Ectodermal cell (in vitro differentiated cells): ENCODE measurements at regions not wholly inside any gene's neighbourhood (a gene's known extent, or its start where the extent isn't known, plus 50 kb on each side); places are given as distances from the start of the nearest gene placed in this dataset.

Experiments used
- H3K27ac ChIP-seq: 2 replicates; pipeline ENCODE4 v1.7.0; 2013; ENCODE audit warnings: mild to moderate bottlenecking, low read depth, low read length; ENCODE audit not compliant: insufficient read depth, poor library complexity, severe bottlenecking
- H3K27me3 ChIP-seq: 2 replicates; pipeline ENCODE4 v1.7.0; 2013; ENCODE audit warnings: mild to moderate bottlenecking, low read length; ENCODE audit not compliant: insufficient read depth, control insufficient read depth, poor library complexity, severe bottlenecking
- H3K36me3 ChIP-seq: one replicate; pipeline ENCODE4 v1.7.0; 2013; ENCODE audit warnings: low read length; ENCODE audit not compliant: control insufficient read depth, insufficient read depth
- H3K4me1 ChIP-seq: one replicate; pipeline ENCODE4 v1.7.0; 2013; ENCODE audit warnings: low read length; ENCODE audit not compliant: control insufficient read depth, insufficient read depth
- H3K4me3 ChIP-seq: 2 replicates; pipeline ENCODE4 v1.7.0; 2013; ENCODE audit warnings: low read depth, low read length, control low read depth; ENCODE audit not compliant: insufficient read depth
- H3K9me3 ChIP-seq: 2 replicates; pipeline ENCODE4 v1.7.0; 2013; ENCODE audit warnings: mild to moderate bottlenecking, low read length, moderate library complexity; ENCODE audit not compliant: control insufficient read depth
- WGBS, 2 experiments: methylation state at CpG; one replicate each; pipeline ENCODE4 v1.1.7; 2013; ENCODE audit warnings: missing lambda C conversion rate in 2 of 2; 5-methylcytosine and 5-hydroxymethylcytosine counted together

GRCh38 chr1:60731321-60731720 lies 351.0 kb upstream of the NFIA start:
- no peaks in the 10 kb centered on the region for H3K36me3 ChIP-seq
- no peaks in the 10 kb centered on the region for H3K9me3 ChIP-seq
- no peaks in the 10 kb centered on the region for H3K27me3 ChIP-seq
- 95 to 100% methylated on average over 1 of the region's 1 CpG for WGBS, 2 experiments
- H3K4me1 ChIP-seq, result no peaks in the 10 kb centered on the region
- no peak overlapping the region for H3K27ac ChIP-seq
- H3K4me3 ChIP-seq, result no peak overlapping the region

DNA sequence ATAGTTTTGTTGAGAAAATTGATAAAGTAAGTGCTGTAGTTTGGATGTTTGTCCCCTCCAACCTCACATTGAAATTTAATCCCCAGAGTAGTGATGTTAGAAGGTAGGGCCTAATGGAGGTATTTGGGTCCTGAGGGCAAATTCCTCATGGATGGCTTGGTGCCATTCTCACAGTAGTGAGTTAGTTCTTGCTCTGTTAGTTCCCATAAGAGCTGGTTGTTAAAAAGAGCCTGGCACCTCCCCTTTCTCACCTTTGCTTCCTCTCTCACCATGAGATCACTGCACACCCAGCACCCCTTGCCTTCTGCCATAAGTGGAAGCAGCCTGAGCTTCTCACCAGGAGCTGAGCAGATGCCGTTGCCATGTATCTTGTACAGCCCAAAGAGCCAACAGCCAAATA lies 354.8 kb upstream of the NFIA start:
- 92 to 97% methylated on average over 1 of the region's 1 CpG for WGBS, 2 experiments
- Histone ChIP-seq H3K4me1 (no peaks in the 10 kb centered on the region), H3K9me3 (no peaks in the 10 kb centered on the region), H3K27ac (no peak overlapping the region), H3K4me3 (no peak overlapping the region), H3K36me3 (no peaks in the 10 kb centered on the region), H3K27me3 (no peaks in the 10 kb centered on the region)

- H3K4me1 ChIP-seq, result no peaks in the 10 kb centered on the region
- no peaks in the 10 kb centered on the region for H3K36me3 ChIP-seq
- H3K27ac ChIP-seq, result no peak overlapping the region
- 85% methylated on average over 3 of the region's 3 CpGs; no CpG with 5 or more reads in 1 of the 2 experiments for WGBS, 2 experiments
- H3K9me3 ChIP-seq, result no peaks in the 10 kb centered on the region
- H3K27me3 ChIP-seq, result no peaks in the 10 kb centered on the region
- H3K4me3 ChIP-seq, result no peak overlapping the region
Measured at GRCh38 chr1:60716472-60716871, 365.9 kb upstream of the NFIA start.

DNA sequence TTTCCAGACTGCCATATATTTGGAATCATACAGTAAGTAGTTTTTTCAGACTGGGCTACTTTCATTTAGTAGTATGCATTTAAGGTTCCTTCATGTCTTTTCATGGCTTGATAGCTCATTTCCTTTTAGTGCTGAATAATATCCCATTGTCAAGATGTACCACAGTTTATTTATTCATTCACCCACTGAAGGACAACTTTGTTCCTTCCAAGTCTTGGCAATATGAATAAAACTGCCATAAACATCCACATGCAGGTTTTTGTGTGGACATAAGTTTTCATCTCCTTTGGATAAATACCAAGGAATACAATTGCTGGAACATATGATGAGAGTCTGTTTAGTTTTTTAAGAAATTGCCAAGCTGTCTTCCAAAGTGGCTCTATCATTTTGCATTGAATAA lies 366.4 kb upstream of the NFIA start:
- no peaks in the 10 kb centered on the region for H3K36me3 ChIP-seq
- no peaks in the 10 kb centered on the region for H3K4me1 ChIP-seq
- no peak overlapping the region for H3K4me3 ChIP-seq
- no peak overlapping the region for H3K27ac ChIP-seq
- no peaks in the 10 kb centered on the region for H3K9me3 ChIP-seq
- H3K27me3 ChIP-seq, result no peaks in the 10 kb centered on the region

DNA sequence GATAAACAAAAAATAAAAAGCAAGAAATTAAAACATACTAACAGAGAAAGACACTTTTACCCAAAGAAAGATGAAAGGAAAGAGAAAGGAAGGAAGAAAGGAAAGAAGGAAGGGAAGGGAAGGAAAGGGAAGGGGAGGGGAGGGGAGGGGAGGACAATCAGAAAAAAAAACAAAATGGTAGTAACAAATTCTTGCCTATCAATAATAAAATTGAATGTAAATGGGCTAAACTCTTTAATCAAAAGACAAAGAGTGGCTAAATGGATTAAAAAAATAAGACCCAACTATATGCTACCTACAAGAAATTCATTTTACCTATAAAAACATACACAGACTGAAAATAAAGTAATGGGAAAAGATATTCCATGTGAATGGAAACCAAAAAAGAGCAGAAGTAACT lies 372.9 kb upstream of the NFIA start:
- Histone ChIP-seq H3K9me3 (no peaks in the 10 kb centered on the region), H3K27ac (no peak overlapping the region), H3K4me3 (no peak overlapping the region), H3K4me1 (no peaks in the 10 kb centered on the region), H3K36me3 (no peaks in the 10 kb centered on the region), H3K27me3 (no peaks in the 10 kb centered on the region)

DNA sequence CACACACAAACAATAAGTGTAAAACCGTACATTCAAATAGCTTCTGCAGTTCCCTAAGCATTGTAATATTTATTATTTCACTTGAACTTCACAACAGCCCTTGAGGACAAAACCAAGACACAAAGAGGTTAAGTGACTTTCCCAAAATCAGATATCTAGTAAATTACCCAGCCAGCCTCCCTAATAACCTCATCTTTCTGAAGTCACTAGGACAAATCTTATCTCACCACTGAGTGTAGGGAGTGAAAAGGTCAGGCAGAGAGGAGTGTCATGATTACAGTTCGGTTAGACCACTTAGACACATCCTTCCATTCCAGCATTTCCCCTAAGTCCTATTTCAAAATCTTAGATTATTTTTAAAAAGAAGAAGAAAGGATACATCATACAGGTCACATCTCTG lies 377.3 kb upstream of the NFIA start:
- Histone ChIP-seq H3K27ac (no peak overlapping the region), H3K4me1 (no peaks in the 10 kb centered on the region), H3K27me3 (no peaks in the 10 kb centered on the region), H3K4me3 (no peak overlapping the region), H3K9me3 (no peaks in the 10 kb centered on the region), H3K36me3 (no peaks in the 10 kb centered on the region)
- 48 to 64% methylated on average over 1 of the region's 2 CpGs for WGBS, 2 experiments

GRCh38 chr1:60703155-60703554 lies 379.2 kb upstream of the NFIA start:
- H3K9me3 ChIP-seq, result no peaks in the 10 kb centered on the region
- no peaks in the 10 kb centered on the region for H3K4me1 ChIP-seq
- H3K27ac ChIP-seq, result no peak overlapping the region
- H3K4me3 ChIP-seq, result no peak overlapping the region
- H3K36me3 ChIP-seq, result no peaks in the 10 kb centered on the region
- no peaks in the 10 kb centered on the region for H3K27me3 ChIP-seq

GRCh38 chr1:60699325-60699724 lies 383.0 kb upstream of the NFIA start:
- Histone ChIP-seq H3K9me3 (no peaks in the 10 kb centered on the region), H3K27me3 (no peaks in the 10 kb centered on the region), H3K4me1 (no peaks in the 10 kb centered on the region), H3K36me3 (no peaks in the 10 kb centered on the region), H3K4me3 (no peak overlapping the region), H3K27ac (no peak overlapping the region)
- WGBS, 2 experiments, result 91 to 92% methylated on average over 3 of the region's 3 CpGs

- no peak overlapping the region for H3K27ac ChIP-seq
Measured at GRCh38 chr1:60697204-60697994, 385.0 kb upstream of the NFIA start.

DNA sequence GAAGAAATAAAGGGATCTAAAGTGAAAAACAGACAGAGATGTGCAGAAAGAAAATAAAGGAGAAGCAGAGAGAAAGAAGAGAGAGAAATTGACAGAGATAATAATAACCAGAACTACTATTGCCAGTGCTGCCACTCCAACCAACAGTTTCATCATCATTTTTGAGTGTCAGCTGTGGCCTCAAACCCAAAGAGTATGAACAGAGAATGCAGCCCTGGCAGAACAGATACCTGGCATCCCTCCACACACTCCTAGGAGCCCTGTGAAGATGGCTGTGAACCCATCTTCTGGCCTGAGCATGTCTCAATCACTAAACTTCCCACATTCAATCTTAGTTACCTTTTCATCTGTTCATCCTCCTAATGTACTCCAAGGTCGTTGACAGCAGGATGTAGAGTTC lies 385.8 kb upstream of the NFIA start:
- H3K9me3 ChIP-seq, result no peaks in the 10 kb centered on the region
- 96 to 100% methylated on average over 1 of the region's 1 CpG for WGBS, 2 experiments
- H3K4me1 ChIP-seq, result no peaks in the 10 kb centered on the region
- no peaks in the 10 kb centered on the region for H3K27me3 ChIP-seq
- H3K4me3 ChIP-seq, result no peak overlapping the region
- no peaks in the 10 kb centered on the region for H3K36me3 ChIP-seq
- H3K27ac ChIP-seq, result no peak overlapping the region

More at GRCh38 chr1:60697204-60697994, 385.0 kb upstream of the NFIA start:
- Histone ChIP-seq H3K36me3 (no peaks in the 10 kb centered on the region), H3K4me3 (no peak overlapping the region), H3K4me1 (no peaks in the 10 kb centered on the region), H3K27me3 (no peaks in the 10 kb centered on the region), H3K9me3 (no peaks in the 10 kb centered on the region)
- WGBS, 2 experiments, result 92 to 93% methylated on average over 4 of the region's 4 CpGs

DNA sequence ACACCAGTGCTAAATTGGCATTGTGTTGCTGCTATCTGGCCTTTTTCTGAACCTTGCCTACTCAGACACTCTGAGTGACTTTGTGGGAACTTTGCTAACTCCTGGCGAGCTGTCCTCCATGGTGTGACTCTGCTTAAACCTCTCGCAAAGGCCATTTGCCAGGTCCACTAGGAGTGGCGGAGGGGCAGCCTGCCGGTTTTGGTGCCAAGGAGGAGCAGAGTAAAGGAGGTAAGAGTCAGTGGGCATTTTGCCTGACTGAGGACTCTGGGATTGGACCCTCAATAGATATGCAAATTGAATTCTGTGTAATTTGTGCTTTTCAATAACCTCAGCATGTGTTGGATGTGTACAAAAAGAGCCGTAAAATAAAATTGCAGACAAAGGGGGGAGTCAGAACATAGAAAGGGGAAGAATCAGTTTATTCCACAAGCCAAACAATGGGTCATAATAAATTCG lies 386.6 kb upstream of the NFIA start:
- H3K4me1 ChIP-seq, result no peaks in the 10 kb centered on the region
- no peaks in the 10 kb centered on the region for H3K9me3 ChIP-seq
- H3K4me3 ChIP-seq, result no peak overlapping the region
- H3K27ac ChIP-seq, result no peak overlapping the region
- H3K36me3 ChIP-seq, result no peaks in the 10 kb centered on the region
- H3K27me3 ChIP-seq, result no peaks in the 10 kb centered on the region
- WGBS, 2 experiments, result 94 to 95% methylated on average over 6 of the region's 6 CpGs
